WERI-Rb-1 (cell line): ENCODE measurements at regions not wholly inside any gene's neighbourhood (a gene's known extent, or its start where the extent isn't known, plus 50 kb on each side); places are given as distances from the start of the nearest gene placed in this dataset.

Experiments used
- DNase-seq: peaks from one replicate; pipeline ENCODE4 v3.0.0-alpha.2; 2020
- H3K27ac ChIP-seq: fragments of 250-450 bp; sonication (Bioruptor Pico); 2 replicates; pipeline ENCODE4 v1.5.1; 2020; ENCODE audit warnings: mild to moderate bottlenecking, moderate library complexity
- H3K27me3 ChIP-seq: fragments of 250-450 bp; sonication (Bioruptor Pico); 2 replicates; pipeline ENCODE4 v1.5.1; 2021; ENCODE audit warnings: mild to moderate bottlenecking, low read depth, moderate library complexity; ENCODE audit not compliant: insufficient read depth, severe bottlenecking
- H3K36me3 ChIP-seq: fragments of 250-450 bp; sonication (Bioruptor Pico); 2 replicates; pipeline ENCODE4 v1.5.1; 2020; ENCODE audit warnings: mild to moderate bottlenecking, moderate library complexity
- H3K4me3 ChIP-seq: 2 replicates; pipeline ENCODE4 v1.5.1; 2011; ENCODE audit warnings: low read depth, mild to moderate bottlenecking, control low read depth, low read length
- H3K9me3 ChIP-seq: fragments of 250-450 bp; sonication (Bioruptor Pico); 2 replicates; pipeline ENCODE4 v1.5.1; 2021; ENCODE audit warnings: mild to moderate bottlenecking, moderate library complexity; ENCODE audit not compliant: severe bottlenecking
- TF ChIP-seq, protein P1 (sequence below): IDR thresholded peaks from 2 replicates; pipeline ENCODE4 v1.5.1; 2011; ENCODE audit warnings: low read depth, mild to moderate bottlenecking, control low read depth, inconsistent platforms, low read length

GRCh38 chr5:152255411-152255810, 149.7 kb downstream of the NMUR2 start:
- DNase-seq = no peak
- H3K27me3 ChIP-seq = no peaks in the 10 kb centered on the region
- H3K36me3 ChIP-seq = no peaks in the 10 kb centered on the region
- TF ChIP-seq, protein P1, sequence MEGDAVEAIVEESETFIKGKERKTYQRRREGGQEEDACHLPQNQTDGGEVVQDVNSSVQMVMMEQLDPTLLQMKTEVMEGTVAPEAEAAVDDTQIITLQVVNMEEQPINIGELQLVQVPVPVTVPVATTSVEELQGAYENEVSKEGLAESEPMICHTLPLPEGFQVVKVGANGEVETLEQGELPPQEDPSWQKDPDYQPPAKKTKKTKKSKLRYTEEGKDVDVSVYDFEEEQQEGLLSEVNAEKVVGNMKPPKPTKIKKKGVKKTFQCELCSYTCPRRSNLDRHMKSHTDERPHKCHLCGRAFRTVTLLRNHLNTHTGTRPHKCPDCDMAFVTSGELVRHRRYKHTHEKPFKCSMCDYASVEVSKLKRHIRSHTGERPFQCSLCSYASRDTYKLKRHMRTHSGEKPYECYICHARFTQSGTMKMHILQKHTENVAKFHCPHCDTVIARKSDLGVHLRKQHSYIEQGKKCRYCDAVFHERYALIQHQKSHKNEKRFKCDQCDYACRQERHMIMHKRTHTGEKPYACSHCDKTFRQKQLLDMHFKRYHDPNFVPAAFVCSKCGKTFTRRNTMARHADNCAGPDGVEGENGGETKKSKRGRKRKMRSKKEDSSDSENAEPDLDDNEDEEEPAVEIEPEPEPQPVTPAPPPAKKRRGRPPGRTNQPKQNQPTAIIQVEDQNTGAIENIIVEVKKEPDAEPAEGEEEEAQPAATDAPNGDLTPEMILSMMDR = no peak
- no peak overlapping the region for H3K27ac ChIP-seq
- H3K4me3 ChIP-seq = no peak overlapping the region
- no peaks in the 10 kb centered on the region for H3K9me3 ChIP-seq

DNA sequence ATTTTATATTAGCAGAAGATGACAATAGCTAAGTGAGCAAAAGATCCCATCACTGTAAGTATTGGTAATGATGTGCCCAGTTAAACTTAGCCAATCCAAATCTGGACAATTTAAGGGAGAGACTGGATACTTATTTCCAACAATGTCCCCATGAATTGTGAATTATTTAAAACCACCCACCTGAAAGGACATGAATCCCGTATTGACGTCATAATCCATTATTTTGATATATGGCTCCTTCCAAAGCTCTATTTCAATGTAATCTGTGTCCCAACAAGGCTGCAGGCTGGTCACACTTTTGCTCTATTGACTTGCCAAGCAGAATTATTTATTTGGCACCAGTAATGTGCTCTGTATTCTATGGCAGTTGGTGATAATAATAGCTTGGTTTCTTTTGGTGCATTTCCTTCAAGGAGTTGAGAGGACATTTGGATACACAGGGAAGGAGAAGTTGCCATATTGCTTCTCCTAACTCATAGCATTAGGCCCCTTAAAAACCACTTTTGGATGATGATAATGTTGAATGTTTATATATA, 157.2 kb downstream of the NMUR2 start:
- Histone ChIP-seq H3K9me3 (no peaks in the 10 kb centered on the region), H3K36me3 (no peaks in the 10 kb centered on the region), H3K4me3 (no peak overlapping the region), H3K27me3 (no peaks in the 10 kb centered on the region), H3K27ac (no peak overlapping the region)
- TF ChIP-seq, protein P1 = no peak
- DNase-seq = no peak

- Histone ChIP-seq H3K4me3 (no peak overlapping the region), H3K36me3 (no peaks in the 10 kb centered on the region), H3K9me3 (no peaks in the 10 kb centered on the region), H3K27ac (no peak overlapping the region), H3K27me3 (no peaks in the 10 kb centered on the region)
- no peak for DNase-seq
- TF ChIP-seq, protein P1 = no peak
Measured at GRCh38 chr5:152246401-152246800, 158.7 kb downstream of the NMUR2 start.

DNA sequence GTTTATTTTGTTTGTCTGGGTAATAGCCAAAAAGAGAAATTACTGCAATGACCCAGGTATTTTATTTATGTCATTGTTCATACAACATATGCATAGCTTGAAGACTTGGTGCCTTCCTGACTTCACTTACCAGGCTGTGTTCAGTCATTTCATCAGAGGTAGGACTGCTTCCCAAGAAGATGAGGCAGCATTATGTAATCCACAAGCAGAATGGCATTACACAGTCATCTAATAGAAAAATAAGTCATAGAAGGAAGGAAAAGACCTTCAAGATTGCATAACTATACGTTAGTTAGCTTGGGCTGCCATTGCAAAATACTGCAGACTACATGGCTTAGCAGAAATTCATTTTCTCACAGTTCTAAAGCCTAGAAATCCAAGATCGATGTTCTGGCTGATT, 167.5 kb downstream of the NMUR2 start:
- Histone ChIP-seq H3K27me3 (no peaks in the 10 kb centered on the region), H3K9me3 (no peaks in the 10 kb centered on the region), H3K36me3 (no peaks in the 10 kb centered on the region), H3K4me3 (no peak overlapping the region), H3K27ac (no peak overlapping the region)
- TF ChIP-seq, protein P1 = no peak
- DNase-seq = no peak

DNA sequence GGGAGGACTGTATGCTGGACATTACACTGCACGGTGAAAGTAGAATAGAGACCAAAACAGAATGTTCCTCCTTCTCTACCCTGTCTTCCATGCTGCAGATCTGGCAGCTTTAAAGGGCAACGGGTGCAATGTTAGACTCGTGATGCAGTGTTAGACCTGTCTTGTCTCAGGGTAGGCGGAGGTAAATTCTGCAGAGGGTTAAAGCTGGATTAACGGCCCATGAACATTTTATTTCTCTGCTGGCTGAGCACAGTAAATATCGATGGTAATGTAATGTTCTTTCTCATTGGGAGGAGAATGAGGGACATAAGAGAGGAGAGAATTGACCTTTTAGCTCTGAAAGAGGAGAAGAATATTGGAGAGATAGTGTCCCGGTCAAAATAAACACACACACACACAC, 178.9 kb downstream of the NMUR2 start:
- H3K9me3 ChIP-seq = no peaks in the 10 kb centered on the region
- no peak overlapping the region for H3K4me3 ChIP-seq
- H3K27me3 ChIP-seq = peaks cover 2% of the 10 kb centered on the region
- H3K36me3 ChIP-seq = no peaks in the 10 kb centered on the region
- DNase-seq = no peak
- no peak overlapping the region for H3K27ac ChIP-seq
- TF ChIP-seq, protein P1 = no peak
